RPMI8226 (cell line): ENCODE measurements at regions not wholly inside any gene's neighbourhood (a gene's known extent, or its start where the extent isn't known, plus 50 kb on each side); places are given as distances from the start of the nearest gene placed in this dataset.

Experiments
- DNase-seq: peaks from one replicate; pipeline ENCODE4 v3.0.0-alpha.2; 2015

DNA sequence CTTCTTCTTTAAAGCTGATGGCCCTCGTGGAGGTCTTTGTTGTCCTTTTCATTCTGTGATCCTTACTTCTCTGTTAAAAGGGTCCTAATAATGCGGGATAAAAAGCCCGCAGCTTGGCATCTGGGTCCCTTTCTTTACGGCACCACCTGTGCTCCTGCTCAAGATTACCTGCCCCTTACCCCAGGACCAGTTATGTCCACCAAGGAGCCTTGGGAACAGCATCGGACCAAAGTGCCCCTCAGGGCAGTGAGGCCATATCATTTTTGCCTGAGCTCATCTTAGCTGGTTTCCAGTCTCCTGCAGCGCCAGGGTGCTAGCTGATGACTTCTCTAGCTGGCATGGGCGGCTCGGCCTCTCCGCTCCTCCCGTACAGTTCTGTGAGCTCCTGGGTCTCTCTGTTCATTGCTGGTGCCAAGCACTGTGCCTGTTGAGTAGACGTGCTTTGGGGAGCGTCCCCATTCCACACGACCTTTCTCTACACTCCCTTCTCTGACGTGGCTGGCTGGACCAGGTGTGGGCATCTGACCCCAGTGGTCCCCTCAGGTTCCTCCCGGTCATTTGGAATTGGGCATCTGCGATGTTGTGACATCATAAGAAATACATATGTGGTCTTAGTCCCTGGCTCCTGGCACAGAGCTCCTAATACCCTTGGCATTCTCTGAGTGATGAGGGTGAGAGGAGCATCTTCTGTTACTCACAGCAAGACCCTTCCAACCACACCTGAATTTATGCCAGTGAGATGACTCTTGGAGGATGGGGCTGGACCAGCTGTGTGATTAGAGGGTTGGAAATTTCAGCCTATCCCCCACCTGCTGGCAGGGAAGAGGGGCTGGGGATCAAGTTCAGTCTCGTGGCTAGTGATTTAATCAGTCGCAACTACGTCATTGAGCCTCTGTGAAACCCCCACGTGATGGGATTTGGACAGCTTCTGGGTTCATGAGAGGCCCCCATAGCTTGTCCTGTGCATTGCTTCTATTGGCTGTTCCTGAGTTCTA, 134.2 kb upstream of the HS6ST1 start:
- DNase-seq: no peak

- DNase-seq: no peak
Observed at GRCh38 chr2:128454980-128455720, 136.5 kb upstream of the HS6ST1 start.

GRCh38 chr2:128455721-128456050, 137.0 kb upstream of the HS6ST1 start:
- DNase-seq: no peak

DNA sequence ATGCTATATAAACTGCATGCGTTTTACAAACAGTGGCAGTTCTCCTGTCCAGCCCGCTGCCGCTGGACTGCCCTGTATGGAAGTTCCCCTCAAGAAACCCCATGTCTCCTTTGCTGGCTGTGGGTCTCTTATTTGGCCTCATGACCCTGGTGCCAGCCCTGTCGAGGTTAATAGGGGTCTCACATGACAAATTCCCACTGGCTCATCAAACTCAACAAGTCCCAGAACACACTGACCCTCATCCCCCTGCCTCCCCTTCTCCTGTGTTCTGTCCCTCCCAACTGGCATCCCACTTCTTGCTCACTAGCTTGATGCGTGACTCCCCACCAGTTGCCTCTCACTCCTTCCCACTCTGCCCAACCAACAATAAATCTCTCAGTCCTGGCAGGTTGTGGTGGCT, 137.6 kb upstream of the HS6ST1 start:
- no peak for DNase-seq

- no peak for DNase-seq
Observed at GRCh38 chr2:128457006-128457604, 138.4 kb upstream of the HS6ST1 start.

- DNase-seq: no peak
Observed at GRCh38 chr2:128457716-128458115, 139.0 kb upstream of the HS6ST1 start.

DNA sequence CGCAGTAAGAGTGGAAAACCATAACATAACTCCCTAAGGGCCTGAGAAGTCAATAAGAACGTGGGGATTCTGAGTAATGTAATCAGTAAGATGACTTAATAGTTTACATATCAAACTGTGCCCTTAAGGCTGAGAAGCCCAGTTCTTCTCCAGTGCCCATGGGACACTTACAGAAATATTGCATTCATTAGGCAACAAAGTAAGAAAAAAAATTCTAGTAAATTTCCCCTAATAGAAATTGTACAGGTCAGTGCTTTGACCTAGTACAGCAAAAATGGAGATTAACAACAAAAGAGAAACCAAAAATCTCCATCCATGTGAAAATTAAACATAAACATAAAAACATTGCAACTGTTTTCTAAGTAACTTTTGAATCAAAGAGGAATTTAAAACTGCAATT, 139.8 kb upstream of the HS6ST1 start:
- DNase-seq: no peak

DNA sequence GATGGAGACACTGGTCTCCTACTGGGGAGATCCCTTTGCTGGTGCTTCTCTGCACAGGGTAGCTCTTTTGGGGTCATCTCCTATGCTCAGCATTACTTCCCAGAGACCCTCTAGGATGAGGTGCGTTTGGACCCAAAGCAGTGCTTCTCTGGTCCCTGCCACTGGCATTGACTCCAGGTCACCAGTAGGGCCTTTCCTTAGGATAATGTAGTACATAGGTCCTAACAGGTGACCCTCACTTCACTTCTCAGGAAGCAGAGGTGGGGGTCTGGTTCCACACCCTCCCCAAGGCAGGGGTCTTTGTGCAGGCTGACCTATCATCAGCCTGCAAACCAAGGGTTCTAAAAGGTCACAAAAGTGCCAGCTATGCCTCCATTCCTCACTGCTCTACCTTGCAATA, 145.8 kb upstream of the HS6ST1 start:
- no peak for DNase-seq

GRCh38 chr2:128465246-128466170, 146.8 kb upstream of the HS6ST1 start:
- DNase-seq: no peak

GRCh38 chr2:128466376-128466775, 147.7 kb upstream of the HS6ST1 start:
- no peak for DNase-seq

GRCh38 chr2:128466776-128467175, 148.1 kb upstream of the HS6ST1 start:
- no peak for DNase-seq

- DNase-seq: no peak
Observed at GRCh38 chr2:128467321-128467969, 148.8 kb upstream of the HS6ST1 start.

DNA sequence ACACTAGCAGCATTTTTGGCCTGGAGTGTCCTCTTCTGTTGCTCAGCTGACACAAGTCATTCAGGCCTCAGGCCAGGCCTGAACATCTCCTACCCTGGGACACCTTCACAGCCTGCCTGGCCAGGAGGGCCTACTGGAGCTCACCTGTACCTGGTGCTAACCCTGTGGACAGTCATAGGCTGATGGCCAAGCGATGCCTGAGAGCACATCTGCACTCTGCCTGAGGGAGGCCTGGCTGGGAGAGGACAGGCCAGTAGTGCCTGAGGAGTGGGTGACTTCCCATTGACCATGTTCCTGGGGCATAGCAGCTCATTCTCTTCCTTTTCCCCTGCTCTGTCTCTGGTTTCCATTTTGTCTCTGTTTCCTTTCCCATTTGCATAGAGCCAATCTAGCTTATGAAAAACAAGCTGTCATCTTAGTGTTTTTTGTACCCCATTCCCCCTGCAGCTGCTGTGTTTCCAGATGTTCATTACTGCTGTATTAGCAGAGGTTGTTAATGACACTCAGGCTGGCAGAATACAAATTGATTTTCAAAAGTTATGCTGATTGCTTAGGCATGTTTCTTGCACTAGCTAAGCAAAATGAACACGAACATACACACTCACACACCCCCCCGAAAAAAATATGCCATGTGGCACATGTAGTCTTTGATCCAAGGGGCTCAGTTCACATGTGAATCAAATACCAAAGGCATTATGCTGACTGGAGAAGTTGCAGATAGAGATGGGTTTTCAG, 149.7 kb upstream of the HS6ST1 start:
- no peak for DNase-seq

DNA sequence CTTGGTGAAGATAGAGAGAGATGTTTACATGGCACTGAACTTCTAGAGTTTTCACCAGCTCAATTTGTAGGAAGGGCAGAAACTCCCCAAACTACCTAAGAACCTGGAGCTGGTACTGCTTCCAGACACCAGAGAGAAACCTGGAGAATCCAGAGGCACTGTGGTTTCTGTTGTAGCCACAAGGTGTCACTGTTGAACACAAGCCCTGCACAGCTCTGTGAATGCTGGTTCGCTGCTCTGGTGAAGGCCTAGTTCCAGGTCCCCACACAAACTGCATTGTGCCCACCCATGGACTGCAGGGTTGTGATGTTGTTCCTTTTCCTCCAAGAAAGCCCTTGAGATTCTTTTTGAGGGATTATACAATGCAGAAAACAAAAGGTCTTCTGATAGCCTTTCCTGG, 150.5 kb upstream of the HS6ST1 start:
- DNase-seq: peak; percentile 22

GRCh38 chr2:128469875-128470274, 151.2 kb upstream of the HS6ST1 start:
- no peak for DNase-seq

DNA sequence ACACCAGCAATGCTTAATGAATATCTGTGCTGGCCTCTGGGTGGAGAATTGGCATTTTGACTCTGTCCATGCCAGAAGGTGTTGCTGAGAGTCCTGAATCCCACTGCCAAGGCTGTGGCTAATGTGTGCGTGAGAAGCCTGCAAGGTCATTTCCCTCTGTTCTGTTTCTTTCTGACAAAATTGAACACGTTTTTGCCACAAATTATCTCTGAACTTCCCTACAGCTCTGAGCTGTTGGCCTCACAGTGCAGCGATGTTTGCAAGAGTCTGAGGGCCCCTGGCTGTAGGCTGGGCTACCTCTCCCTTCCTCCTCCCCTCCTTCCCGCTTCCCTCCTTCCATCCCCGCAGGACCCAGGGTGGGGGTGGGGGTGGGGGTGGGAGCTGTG, 154.1 kb upstream of the HS6ST1 start:
- DNase-seq: no peak

GRCh38 chr2:128473175-128474035, 154.7 kb upstream of the HS6ST1 start:
- DNase-seq: no peak

- DNase-seq: no peak
Observed at GRCh38 chr2:128474036-128474955, 155.6 kb upstream of the HS6ST1 start.

DNA sequence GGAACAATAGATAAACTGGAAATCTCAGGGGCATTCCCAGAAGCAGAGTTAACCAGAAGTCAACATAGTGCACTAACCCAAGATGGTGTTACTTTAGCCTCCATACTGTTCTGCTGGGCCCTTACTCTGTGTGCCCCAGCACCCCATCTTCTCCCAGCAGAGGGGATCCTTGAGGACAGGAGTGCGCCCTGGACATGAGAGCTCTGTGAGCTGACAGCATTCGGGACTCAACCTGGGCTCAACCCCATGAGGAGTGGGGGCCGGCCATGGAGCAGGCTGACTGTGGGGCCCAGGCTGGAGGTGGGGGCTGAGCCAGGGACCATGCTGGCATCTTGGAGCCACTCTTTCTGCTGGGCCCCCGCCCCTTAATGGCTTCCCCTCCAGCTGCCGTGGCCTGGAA, 156.3 kb upstream of the HS6ST1 start:
- DNase-seq: no peak
